Keratinocyte (primary cell): ENCODE measurements at regions not wholly inside any gene's neighbourhood (a gene's known extent, or its start where the extent isn't known, plus 50 kb on each side); places are given as distances from the start of the nearest gene placed in this dataset.

Experiments
- CTCF ChIP-seq, 3 experiments: IDR thresholded peaks in 1 of 3; conservative IDR thresholded peaks in 1 of 3; optimal IDR thresholded peaks in 1 of 3; 2 replicates in 2 of 3; 3 replicates in 1 of 3; pipeline versions ENCODE3 to v1.5.1; 2011; ENCODE audit warnings: low read length in 3 of 3, mild to moderate bottlenecking in 3 of 3, moderate library complexity in 2 of 3, control low read depth in 1 of 3, inconsistent platforms in 1 of 3; ENCODE audit not compliant: insufficient read depth in 2 of 3; ENCODE audit errors: extremely low read depth in 1 of 3
- EZH2 ChIP-seq: IDR thresholded peaks from one replicate; pipeline ENCODE4 v1.6.1; 2012; ENCODE audit warnings: inconsistent platforms, mild to moderate bottlenecking, low read length, moderate library complexity

- TF ChIP-seq CTCF (optimal IDR thresholded peaks at IDR 0.05 in 1 of 3, IDR thresholded peaks at IDR 0.05 in 1 of 3, conservative IDR thresholded peaks at IDR 0.05 in 1 of 3; ENCODE audit: extremely low read depth in 1 of 3, insufficient read depth in 2 of 3, low read length in 3 of 3): no peak
- no peak for TF ChIP-seq EZH2
These were observed 1173.8 kb upstream of the TMPRSS15 start for GRCh38 chr21:19577381-19577780.
